Breast epithelium (tissue), 4 donors: ENCODE measurements at regions not wholly inside any gene's neighbourhood (a gene's known extent, or its start where the extent isn't known, plus 50 kb on each side); places are given as distances from the start of the nearest gene placed in this dataset.

Experiments used
- DNase-seq, 2 donors: peaks; one replicate each; pipeline ENCODE4 v3.0.0-alpha.2; 2019; ENCODE audit warnings: low spot score in 2 of 2
- H3K27ac ChIP-seq, 2 donors: fragments of 200-600 bp; sonication (generic) in 1 of 2; one replicate each; pipeline ENCODE4 v1.5.1; 2016 to 2019; ENCODE audit warnings: mild to moderate bottlenecking in 1 of 2
- H3K27me3 ChIP-seq, 2 donors: fragments of 200-600 bp; sonication (generic) in 1 of 2; one replicate each; pipeline versions ENCODE4 v1.5.1 to v1.6.0; 2017 to 2019; ENCODE audit warnings: control low read depth in 1 of 2, mild to moderate bottlenecking in 1 of 2
- H3K36me3 ChIP-seq: fragments of 200-600 bp; one replicate; pipeline ENCODE4 v1.5.1; 2019
- H3K4me1 ChIP-seq, 2 donors: fragments of 200-600 bp; sonication (generic); one replicate each; pipeline ENCODE4 v1.5.1; 2016 to 2019; ENCODE audit warnings: control low read depth in 1 of 2
- H3K4me3 ChIP-seq, 3 donors: fragments of 200-600 bp; sonication (generic); 1 replicate in 2 of 3; 2 replicates in 1 of 3; pipeline ENCODE4 v1.5.1; 2016 to 2019; ENCODE audit warnings: mild to moderate bottlenecking in 3 of 3, moderate library complexity in 2 of 3
- H3K9me3 ChIP-seq, 2 donors: fragments of 200-600 bp; sonication (generic) in 1 of 2; one replicate each; pipeline ENCODE4 v1.5.1; 2016 to 2019; ENCODE audit warnings: control low read depth in 1 of 2
- POLR2A ChIP-seq: fragments of 450-650 bp; IDR thresholded peaks from one replicate; pipeline ENCODE4 v1.6.1; 2016; ENCODE audit warnings: antibody characterized with exemption, mild to moderate bottlenecking, moderate library complexity
- POLR2AphosphoS5 ChIP-seq, 3 donors: sonication (generic); formaldehyde crosslinking; IDR thresholded peaks; one replicate each; pipeline ENCODE4 v1.6.1; 2017; ENCODE audit warnings: antibody characterized with exemption in 3 of 3
- intact Hi-C: fragments of 100-400 bp; cut with DNase I; formaldehyde crosslinking; loops from one replicate; pipeline ENCODE4 v1.15.1; 2023; ENCODE audit warnings: low total_unique reads
- TF ChIP-seq, protein P1 (sequence below), 3 donors: fragments of 450-650 bp; IDR thresholded peaks; one replicate each; pipeline ENCODE4 v1.5.1; 2016 to 2017; ENCODE audit warnings: antibody characterized with exemption in 3 of 3, mild to moderate bottlenecking in 3 of 3, moderate library complexity in 3 of 3

DNA sequence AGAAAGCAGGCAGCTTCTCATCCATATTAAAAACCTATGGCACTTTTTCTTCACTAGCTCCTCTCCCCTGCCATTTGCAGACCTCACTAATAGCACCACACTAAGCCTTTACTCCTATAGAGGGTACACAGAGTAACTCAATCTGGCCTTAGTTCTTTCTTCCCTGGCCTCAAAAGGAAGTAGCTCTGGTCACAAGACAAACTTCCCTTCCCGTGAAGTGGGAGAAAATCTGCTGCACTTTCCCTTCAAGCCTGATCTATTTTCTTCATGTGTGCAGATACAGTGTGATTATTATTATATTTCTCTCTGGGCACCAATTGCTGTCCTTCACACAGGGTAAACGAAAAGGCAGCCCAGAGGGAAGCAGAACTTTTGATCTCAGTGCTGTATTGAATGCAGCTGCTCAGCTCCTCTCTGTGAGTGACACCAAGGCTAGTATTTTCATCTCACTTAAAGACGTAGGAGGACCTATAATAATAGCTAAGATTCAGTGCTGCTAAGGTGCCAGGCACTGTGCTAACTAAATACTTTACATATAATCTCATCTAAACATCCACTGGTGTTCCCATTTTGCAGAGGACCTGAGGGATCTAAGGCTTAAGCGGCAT is 61.9 kb upstream of the RASGRP1 start:
- no peaks in the 10 kb centered on the region for H3K4me1 ChIP-seq
- no peak overlapping the region for H3K4me3 ChIP-seq
- H3K27me3 ChIP-seq, result no peaks in the 10 kb centered on the region
- H3K36me3 ChIP-seq, result no peaks in the 10 kb centered on the region
- DNase-seq, result no peak
- intact Hi-C loops, result no loop called here
- no peak overlapping the region for H3K27ac ChIP-seq
- TF ChIP-seq POLR2A (no peak), POLR2AphosphoS5 (IDR thresholded peaks at IDR 0.05) (no peak)
- TF ChIP-seq, protein P1, sequence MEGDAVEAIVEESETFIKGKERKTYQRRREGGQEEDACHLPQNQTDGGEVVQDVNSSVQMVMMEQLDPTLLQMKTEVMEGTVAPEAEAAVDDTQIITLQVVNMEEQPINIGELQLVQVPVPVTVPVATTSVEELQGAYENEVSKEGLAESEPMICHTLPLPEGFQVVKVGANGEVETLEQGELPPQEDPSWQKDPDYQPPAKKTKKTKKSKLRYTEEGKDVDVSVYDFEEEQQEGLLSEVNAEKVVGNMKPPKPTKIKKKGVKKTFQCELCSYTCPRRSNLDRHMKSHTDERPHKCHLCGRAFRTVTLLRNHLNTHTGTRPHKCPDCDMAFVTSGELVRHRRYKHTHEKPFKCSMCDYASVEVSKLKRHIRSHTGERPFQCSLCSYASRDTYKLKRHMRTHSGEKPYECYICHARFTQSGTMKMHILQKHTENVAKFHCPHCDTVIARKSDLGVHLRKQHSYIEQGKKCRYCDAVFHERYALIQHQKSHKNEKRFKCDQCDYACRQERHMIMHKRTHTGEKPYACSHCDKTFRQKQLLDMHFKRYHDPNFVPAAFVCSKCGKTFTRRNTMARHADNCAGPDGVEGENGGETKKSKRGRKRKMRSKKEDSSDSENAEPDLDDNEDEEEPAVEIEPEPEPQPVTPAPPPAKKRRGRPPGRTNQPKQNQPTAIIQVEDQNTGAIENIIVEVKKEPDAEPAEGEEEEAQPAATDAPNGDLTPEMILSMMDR (IDR thresholded peaks at IDR 0.05), result no peak
- H3K9me3 ChIP-seq, result no peaks in the 10 kb centered on the region

DNA sequence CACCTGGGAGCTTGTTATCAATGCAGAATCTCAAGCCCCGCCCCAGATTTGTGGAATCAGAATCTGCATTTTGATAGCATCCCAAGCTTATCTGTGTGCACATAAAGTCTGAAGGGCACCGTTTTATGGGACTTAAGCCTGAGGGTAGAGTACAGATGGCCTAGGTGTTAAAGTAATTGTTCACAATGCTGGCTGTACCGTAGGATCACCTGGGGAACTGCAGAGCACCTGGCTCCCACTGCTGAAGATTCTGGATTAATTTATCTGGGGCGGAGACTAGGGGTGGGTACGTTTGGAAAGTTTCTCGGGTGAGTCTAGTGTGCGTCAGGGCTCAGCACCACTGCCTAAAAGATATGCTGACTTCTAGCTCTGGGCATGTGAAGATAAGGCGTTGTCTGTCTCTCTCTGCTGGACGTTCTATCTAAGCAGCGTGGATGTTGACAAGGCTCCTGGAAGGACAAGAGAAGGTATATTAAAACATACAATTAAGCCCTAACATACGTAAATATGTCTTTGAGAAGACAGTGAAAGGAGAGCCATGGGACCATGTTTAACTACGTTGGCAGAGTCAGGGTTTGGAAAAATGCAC is 63.2 kb upstream of the RASGRP1 start:
- no peaks in the 10 kb centered on the region for H3K9me3 ChIP-seq
- TF ChIP-seq POLR2A (no peak), POLR2AphosphoS5 (IDR thresholded peaks at IDR 0.05) (no peak)
- TF ChIP-seq, protein P1 (IDR thresholded peaks at IDR 0.05), result no peak
- no peaks in the 10 kb centered on the region for H3K4me1 ChIP-seq
- H3K4me3 ChIP-seq, result no peak overlapping the region
- intact Hi-C loops, result no loop called here
- DNase-seq, result no peak
- H3K27me3 ChIP-seq, result no peaks in the 10 kb centered on the region
- no peaks in the 10 kb centered on the region for H3K36me3 ChIP-seq
- no peak overlapping the region for H3K27ac ChIP-seq

DNA sequence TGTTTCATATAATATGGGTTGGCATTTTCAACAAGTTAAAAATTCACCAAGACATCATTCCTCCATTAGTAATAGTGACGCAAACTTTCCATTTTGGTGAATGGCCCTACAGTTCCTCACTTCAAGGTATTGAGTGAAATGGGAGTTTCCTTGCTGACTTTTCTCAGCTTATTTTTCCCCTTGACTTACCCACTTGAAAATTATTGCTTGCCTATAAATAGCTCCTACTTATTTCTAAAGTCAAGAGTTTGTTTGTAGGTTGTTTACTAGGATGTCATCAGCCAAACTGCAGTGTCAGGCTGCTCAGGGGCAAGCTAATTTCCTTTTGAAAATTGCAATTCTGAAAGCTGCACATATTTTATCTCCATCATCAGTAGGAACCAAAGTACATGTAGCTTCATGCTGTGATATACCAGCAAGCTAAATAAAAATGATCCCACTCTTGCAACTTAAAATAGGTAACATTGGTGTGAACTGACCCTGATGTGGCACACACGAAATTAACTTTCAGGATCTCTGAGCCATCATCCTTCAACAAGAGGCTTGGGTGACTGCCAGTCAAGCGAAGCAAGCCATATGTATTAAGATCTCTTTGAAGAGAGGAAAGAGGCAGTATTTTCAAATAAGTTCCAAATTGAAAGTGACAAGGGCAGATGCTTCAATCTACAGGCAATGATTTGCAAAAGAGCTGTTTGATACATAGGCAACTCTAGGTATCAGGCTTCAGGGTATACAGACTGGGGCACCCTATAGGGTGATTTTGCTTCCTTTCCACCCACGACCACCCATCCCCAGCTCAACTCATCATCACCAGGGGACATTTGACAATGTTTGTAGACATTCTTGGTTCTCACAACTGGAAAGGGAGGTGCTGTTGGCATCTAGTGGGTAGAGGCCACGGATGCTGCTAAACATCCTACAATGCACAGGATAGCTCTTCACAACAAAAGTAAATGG is 66.8 kb upstream of the RASGRP1 start:
- Histone ChIP-seq H3K4me3 (no peak overlapping the region), H3K27ac (no peak overlapping the region), H3K4me1 (no peaks in the 10 kb centered on the region), H3K36me3 (no peaks in the 10 kb centered on the region), H3K27me3 (no peaks in the 10 kb centered on the region), H3K9me3 (no peaks in the 10 kb centered on the region)
- TF ChIP-seq POLR2A (no peak), POLR2AphosphoS5 (IDR thresholded peaks at IDR 0.05) (no peak)
- TF ChIP-seq, protein P1 (IDR thresholded peaks at IDR 0.05), result no peak
- no peak for DNase-seq
- intact Hi-C loops, result no loop called here

DNA sequence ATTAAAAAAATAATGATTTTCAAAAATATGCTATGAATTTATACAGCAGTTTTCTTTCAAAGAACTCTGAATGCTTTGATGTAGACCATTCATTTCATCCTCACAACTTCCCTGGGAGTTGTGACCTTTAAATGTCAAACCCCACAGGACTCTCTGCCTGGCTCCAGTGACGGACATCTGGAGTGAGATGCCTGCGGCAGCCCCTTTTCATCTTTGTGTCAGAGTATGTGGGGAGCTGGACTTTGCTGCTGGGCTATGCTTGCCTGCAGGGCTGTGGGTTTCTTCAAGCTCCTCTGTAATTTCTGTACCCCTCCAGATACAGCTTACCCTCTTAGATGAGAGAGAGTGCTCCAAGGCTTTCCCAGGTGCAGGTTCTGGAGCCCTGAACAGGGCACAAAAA is 70.6 kb upstream of the RASGRP1 start:
- Histone ChIP-seq H3K4me3 (no peak overlapping the region), H3K27ac (no peak overlapping the region), H3K9me3 (no peaks in the 10 kb centered on the region), H3K4me1 (no peaks in the 10 kb centered on the region), H3K27me3 (no peaks in the 10 kb centered on the region), H3K36me3 (no peaks in the 10 kb centered on the region)
- TF ChIP-seq POLR2AphosphoS5 (IDR thresholded peaks at IDR 0.05) (no peak), POLR2A (no peak)
- TF ChIP-seq, protein P1 (IDR thresholded peaks at IDR 0.05), result no peak
- no peak for DNase-seq
- intact Hi-C loops, result no loop called here

DNA sequence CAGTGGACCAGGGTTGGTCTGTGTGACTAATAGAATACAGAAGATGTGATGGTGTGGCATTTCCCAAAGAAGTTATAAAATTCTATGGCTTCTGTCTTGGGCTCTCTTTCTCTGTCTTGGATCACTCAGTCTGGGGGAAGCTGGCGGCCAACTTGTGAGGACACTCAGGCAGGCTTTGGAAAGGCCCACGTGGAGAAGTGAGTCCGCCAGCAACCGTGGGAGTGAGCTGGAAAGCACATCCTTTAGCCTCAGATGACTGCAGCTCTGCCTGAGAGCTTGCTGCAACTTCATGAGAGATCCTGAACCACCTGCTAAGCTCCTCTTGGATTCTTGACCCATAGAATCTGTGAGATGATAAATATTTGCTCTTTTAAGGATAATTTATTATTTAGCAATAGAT is 72.0 kb upstream of the RASGRP1 start:
- no peak overlapping the region for H3K4me3 ChIP-seq
- DNase-seq, result no peak
- H3K27ac ChIP-seq, result no peak overlapping the region
- intact Hi-C loops, result no loop called here
- no peak for TF ChIP-seq POLR2A
- TF ChIP-seq, protein P1 (IDR thresholded peaks at IDR 0.05), result no peak
- TF ChIP-seq POLR2AphosphoS5 (IDR thresholded peaks at IDR 0.05), result no peak
- no peaks in the 10 kb centered on the region for H3K36me3 ChIP-seq
- H3K27me3 ChIP-seq, result no peaks in the 10 kb centered on the region
- H3K4me1 ChIP-seq, result no peaks in the 10 kb centered on the region
- no peaks in the 10 kb centered on the region for H3K9me3 ChIP-seq
